Breast epithelium (tissue), 3 donors: ENCODE measurements at regions not wholly inside any gene's neighbourhood (a gene's known extent, or its start where the extent isn't known, plus 50 kb on each side); places are given as distances from the start of the nearest gene placed in this dataset.

ENCODE experiments used
- CTCF ChIP-seq, 3 donors: fragments of 450-650 bp; IDR thresholded peaks; one replicate each; pipeline ENCODE4 v1.5.1; 2016 to 2017; ENCODE audit warnings: antibody characterized with exemption in 3 of 3, mild to moderate bottlenecking in 3 of 3, moderate library complexity in 3 of 3
- POLR2A ChIP-seq: fragments of 450-650 bp; IDR thresholded peaks from one replicate; pipeline ENCODE4 v1.6.1; 2016; ENCODE audit warnings: antibody characterized with exemption, mild to moderate bottlenecking, moderate library complexity
- POLR2AphosphoS5 ChIP-seq, 3 donors: sonication (generic); formaldehyde crosslinking; IDR thresholded peaks; one replicate each; pipeline ENCODE4 v1.6.1; 2017; ENCODE audit warnings: antibody characterized with exemption in 3 of 3

- no peak for TF ChIP-seq CTCF (IDR thresholded peaks at IDR 0.05)
- no peak for TF ChIP-seq POLR2AphosphoS5 (IDR thresholded peaks at IDR 0.05)
- no peak for TF ChIP-seq POLR2A
These were observed 470.9 kb upstream of the SOX9 start for GRCh38 chr17:71649941-71650350.
